ENCODE measurements at regions not wholly inside any gene's neighbourhood (a gene's known extent, or its start where the extent isn't known, plus 50 kb on each side); places are given as distances from the start of the nearest gene placed in this dataset.

DNA sequence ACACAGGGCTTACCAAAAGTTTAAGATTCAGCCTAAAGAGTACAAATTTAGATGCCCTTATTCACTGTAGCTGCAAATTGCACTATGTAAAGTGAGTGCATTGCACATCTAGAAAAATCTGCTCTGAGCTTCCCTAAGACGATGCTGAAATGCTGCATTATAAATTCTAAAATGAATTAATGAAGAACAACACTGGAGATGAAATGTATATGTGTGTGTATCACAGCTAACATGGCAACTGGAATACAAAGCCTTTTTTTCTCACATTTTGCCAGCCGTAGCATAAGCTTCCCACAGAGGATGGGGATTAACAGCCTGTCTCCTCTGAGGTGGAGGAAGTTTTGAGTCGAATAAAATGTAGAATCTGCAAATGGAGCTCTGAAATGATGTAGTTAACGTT, 338.3 kb upstream of the ZEB2 start (continued):
- TF ChIP-seq ISL1 (CRISPR knock-in tag; IDR thresholded peaks at IDR 0.05), result no peak

DNA sequence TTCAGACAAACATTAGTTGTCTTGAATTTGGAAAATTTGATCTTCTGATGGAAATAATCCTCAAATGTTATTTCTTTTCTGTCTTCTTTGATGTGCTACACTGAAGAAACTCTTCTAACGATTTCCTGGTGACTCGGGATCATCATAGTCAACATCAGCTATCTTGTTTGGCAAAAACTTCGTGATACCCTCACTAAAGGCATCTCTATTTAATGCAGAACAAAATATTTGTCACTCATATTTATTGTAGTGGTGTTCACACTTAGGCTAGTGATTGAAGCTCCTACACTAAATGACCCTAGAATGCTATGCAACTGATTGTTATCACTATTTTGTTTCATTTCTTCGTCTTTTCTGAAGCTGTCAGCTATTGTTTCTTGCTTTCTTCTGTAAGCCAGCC, 334.7 kb upstream of the ZEB2 start:
- ATAC-seq, result no peak
- TF ChIP-seq, protein P1, sequence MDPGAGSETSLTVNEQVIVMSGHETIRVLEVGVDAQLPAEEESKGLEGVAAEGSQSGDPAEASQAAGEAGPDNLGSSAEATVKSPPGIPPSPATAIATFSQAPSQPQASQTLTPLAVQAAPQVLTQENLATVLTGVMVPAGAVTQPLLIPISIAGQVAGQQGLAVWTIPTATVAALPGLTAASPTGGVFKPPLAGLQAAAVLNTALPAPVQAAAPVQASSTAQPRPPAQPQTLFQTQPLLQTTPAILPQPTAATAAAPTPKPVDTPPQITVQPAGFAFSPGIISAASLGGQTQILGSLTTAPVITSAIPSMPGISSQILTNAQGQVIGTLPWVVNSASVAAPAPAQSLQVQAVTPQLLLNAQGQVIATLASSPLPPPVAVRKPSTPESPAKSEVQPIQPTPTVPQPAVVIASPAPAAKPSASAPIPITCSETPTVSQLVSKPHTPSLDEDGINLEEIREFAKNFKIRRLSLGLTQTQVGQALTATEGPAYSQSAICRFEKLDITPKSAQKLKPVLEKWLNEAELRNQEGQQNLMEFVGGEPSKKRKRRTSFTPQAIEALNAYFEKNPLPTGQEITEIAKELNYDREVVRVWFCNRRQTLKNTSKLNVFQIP (CRISPR knock-in tag; IDR thresholded peaks at IDR 0.05; ENCODE audit: borderline replicate concordance, low read depth), result no peak
- no peak for TF ChIP-seq OSR1 (CRISPR knock-in tag; IDR thresholded peaks at IDR 0.05)
- TF ChIP-seq ZFP3 (CRISPR knock-in tag; IDR thresholded peaks at IDR 0.05), result no peak

DNA sequence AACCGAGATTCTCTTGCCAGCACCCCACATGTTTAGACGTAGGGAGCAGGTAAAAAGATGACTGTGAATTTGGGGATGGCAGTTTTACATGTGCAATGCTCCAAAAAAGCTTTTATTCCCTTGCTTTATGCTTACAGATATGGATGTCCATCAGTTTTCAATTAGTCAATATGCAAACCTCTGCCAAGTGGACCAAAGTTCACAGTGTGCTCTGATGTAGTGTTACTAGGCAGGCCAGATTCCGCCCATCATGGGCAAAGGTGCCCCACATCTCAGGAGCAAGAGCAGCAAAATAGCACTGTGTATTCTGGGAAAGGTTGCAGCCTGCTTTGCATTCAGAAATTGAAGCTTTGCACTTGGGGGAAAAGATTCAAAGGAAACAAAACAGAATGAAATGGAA, 329.7 kb upstream of the ZEB2 start:
- 0 out of 2 replicates have a peak, but pooled peaks have one; percentile 68 for TF ChIP-seq PPARA (CRISPR knock-in tag; IDR thresholded peaks at IDR 0.05; ENCODE audit: borderline replicate concordance)
- no peak for TF ChIP-seq ESRRG (CRISPR knock-in tag; IDR thresholded peaks at IDR 0.05)
- peak; percentile 86 for ATAC-seq

DNA sequence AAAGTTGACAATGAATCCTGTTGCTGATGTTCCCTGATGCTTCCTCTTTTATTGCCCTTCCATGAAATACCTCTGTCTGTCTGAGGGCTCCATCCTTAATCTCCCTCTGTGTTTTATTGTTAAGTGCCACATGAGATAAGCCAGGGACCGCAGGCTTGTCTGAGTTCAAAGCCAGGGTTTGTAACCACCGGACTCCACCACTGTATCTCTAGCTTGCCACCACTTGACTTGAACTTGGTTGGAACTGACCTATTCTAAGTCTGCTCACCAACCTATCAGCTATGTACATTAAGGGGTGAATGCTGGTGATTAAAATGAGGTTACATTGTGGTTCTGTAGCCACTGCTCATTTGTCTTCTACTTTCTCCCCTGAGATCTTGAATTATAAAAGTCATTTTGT, 328.5 kb upstream of the ZEB2 start:
- no peak for ATAC-seq
- no peak for TF ChIP-seq PPARA (CRISPR knock-in tag; IDR thresholded peaks at IDR 0.05; ENCODE audit: borderline replicate concordance)
- TF ChIP-seq ZNF565 (CRISPR knock-in tag; conservative IDR thresholded peaks at IDR 0.05; ENCODE audit: low read depth), result no peak
- no peak for TF ChIP-seq RARB (CRISPR knock-in tag; IDR thresholded peaks at IDR 0.05)
- no peak for TF ChIP-seq TOX (CRISPR knock-in tag; IDR thresholded peaks at IDR 0.05; ENCODE audit: borderline replicate concordance)

DNA sequence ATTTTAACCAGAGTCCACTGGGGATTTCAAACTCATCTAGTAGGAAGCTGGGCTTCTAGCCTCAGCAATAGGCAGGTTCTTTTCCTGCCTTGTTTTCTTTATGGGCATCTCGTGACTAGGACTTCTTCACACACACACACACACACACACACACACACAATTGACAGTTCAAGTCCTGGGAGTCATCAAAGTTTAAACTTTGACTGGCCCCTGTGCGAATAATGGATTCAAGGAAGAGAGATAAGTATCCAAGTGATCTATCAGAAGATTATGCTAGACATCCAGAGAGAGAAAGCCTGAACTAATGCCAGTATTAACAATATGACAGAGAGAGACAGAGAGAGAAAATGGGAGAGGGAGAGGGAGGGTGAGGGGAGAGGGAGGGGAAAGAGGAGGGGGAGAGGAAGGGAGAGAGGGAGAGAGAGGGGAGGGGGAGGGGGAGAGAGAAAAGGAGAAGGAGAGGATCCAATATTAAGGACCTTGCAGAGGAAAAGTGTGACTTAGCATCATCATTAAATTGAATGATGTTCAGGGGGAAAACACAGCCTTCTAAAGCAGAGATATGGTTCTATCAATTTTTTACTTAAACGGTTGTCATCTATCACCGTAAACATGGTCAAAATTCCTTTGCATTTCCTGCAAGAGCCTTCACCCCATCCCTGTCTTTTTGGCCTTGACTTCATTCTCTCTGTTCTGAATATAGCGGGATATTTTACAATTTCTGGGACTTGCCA, 327.6 kb upstream of the ZEB2 start:
- no peak for ATAC-seq
- TF ChIP-seq OSR1 (CRISPR knock-in tag; IDR thresholded peaks at IDR 0.05) (no peak), ISL1 (CRISPR knock-in tag; IDR thresholded peaks at IDR 0.05) (peak; percentile 59)

DNA sequence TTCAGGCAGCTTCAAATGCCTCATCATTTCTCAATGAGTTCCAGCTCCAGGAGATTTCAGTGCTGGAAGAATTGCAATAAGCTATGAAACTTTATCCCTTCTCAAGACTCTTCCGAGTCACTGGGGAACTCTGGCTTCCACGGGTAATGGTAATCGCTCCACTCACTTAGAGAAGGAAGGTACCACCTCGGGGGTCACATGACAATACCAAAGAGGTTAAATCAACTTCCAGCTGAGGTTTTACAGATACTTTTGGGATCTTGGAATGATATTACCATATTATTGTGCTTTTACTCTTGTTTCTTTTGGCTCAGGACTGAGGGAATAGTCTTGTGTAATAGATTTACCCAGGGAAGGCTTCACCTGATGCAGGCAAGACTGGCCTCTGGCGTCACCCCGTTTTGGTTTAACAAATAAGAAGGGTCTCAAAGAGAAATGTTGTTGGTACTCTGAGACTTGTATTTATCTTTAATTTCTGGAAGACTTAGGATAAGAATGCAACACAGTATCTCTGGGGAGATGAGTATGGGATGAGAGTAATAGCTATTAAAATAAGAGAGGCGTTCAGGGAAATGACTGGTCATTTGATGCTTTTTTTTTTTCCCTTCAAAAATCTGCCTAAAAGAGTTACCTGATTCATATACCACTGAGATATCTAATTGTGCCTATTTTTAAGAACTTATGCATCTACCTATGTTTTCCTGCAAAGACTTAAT, 316.9 kb upstream of the ZEB2 start:
- no peak for TF ChIP-seq SNAI2 (CRISPR knock-in tag; IDR thresholded peaks at IDR 0.05)
- TF ChIP-seq ESRRG (CRISPR knock-in tag; IDR thresholded peaks at IDR 0.05), result no peak
- TF ChIP-seq, protein P2, sequence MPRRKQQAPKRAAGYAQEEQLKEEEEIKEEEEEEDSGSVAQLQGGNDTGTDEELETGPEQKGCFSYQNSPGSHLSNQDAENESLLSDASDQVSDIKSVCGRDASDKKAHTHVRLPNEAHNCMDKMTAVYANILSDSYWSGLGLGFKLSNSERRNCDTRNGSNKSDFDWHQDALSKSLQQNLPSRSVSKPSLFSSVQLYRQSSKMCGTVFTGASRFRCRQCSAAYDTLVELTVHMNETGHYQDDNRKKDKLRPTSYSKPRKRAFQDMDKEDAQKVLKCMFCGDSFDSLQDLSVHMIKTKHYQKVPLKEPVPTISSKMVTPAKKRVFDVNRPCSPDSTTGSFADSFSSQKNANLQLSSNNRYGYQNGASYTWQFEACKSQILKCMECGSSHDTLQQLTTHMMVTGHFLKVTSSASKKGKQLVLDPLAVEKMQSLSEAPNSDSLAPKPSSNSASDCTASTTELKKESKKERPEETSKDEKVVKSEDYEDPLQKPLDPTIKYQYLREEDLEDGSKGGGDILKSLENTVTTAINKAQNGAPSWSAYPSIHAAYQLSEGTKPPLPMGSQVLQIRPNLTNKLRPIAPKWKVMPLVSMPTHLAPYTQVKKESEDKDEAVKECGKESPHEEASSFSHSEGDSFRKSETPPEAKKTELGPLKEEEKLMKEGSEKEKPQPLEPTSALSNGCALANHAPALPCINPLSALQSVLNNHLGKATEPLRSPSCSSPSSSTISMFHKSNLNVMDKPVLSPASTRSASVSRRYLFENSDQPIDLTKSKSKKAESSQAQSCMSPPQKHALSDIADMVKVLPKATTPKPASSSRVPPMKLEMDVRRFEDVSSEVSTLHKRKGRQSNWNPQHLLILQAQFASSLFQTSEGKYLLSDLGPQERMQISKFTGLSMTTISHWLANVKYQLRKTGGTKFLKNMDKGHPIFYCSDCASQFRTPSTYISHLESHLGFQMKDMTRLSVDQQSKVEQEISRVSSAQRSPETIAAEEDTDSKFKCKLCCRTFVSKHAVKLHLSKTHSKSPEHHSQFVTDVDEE (CRISPR knock-in tag; IDR thresholded peaks at IDR 0.05), result no peak
- no peak for TF ChIP-seq ZC3H10 (CRISPR knock-in tag; IDR thresholded peaks at IDR 0.05)
- no peak for TF ChIP-seq ZFP3 (CRISPR knock-in tag; IDR thresholded peaks at IDR 0.05)
- TF ChIP-seq ISL1 (CRISPR knock-in tag; IDR thresholded peaks at IDR 0.05), result peak; percentile 5; the same call in 1 of the 2 replicates
- no peak for TF ChIP-seq RARB (CRISPR knock-in tag; IDR thresholded peaks at IDR 0.05)
- peak; percentile 27 for ATAC-seq

DNA sequence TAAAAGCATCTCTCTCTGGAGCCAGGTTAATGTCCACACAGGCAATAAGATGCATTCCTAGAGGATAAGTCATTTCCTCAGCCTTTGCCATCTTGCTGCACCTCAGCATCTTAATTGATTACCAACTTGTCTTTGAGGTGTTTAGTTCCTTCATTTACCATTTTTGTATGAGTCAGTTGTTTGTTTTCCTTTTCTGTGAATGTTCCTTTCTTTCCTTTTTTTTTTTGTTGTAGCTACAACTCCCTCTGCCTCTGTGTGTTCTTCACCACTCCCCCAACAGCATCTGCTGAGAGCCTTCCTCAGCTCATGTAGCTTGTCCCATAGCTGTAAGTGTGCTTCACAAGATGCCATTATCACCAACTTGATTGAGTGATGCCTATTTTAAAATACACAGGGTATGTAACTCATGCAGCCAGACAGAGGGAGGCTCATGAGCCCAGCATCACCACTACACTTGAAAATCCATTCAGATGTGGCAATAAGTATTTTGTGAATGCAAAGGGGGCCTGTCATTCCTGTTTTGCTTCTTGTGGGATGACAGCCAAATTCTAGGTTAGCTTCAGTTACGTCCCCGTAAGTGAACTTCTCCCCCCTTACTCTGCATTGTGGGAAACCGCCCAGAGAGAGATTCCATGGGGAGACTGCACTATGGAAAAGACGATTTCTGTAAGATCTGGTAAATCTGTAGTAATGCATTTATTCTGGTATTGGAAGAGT, 315.9 kb upstream of the ZEB2 start:
- no peak for TF ChIP-seq ZFP3 (CRISPR knock-in tag; IDR thresholded peaks at IDR 0.05)
- TF ChIP-seq, protein P3, sequence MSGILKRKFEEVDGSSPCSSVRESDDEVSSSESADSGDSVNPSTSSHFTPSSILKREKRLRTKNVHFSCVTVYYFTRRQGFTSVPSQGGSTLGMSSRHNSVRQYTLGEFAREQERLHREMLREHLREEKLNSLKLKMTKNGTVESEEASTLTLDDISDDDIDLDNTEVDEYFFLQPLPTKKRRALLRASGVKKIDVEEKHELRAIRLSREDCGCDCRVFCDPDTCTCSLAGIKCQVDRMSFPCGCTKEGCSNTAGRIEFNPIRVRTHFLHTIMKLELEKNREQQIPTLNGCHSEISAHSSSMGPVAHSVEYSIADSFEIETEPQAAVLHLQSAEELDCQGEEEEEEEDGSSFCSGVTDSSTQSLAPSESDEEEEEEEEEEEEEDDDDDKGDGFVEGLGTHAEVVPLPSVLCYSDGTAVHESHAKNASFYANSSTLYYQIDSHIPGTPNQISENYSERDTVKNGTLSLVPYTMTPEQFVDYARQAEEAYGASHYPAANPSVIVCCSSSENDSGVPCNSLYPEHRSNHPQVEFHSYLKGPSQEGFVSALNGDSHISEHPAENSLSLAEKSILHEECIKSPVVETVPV (CRISPR knock-in tag; IDR thresholded peaks at IDR 0.05), result no peak
- TF ChIP-seq ARNTL (CRISPR knock-in tag; IDR thresholded peaks at IDR 0.05; ENCODE audit: borderline replicate concordance, low read depth), result no peak
- TF ChIP-seq RARB (CRISPR knock-in tag; IDR thresholded peaks at IDR 0.05), result no peak
- ATAC-seq, result peak; percentile 60
